GM21423 (cell line): ENCODE measurements at regions not wholly inside any gene's neighbourhood (a gene's known extent, or its start where the extent isn't known, plus 50 kb on each side); places are given as distances from the start of the nearest gene placed in this dataset.
"Not testable (repeated sequence)": the region's sequence is repeated elsewhere in the genome, so short reads cannot be mapped to it uniquely, and the experiment has no call there.

Experiments used
- ATAC-seq: cut with Tn5 transposase; IDR thresholded peaks from one replicate; pipeline ENCODE4 v1.9.1; 2021; ENCODE audit warnings: mild to moderate bottlenecking, moderate library complexity; ENCODE audit not compliant: unreplicated experiment

DNA sequence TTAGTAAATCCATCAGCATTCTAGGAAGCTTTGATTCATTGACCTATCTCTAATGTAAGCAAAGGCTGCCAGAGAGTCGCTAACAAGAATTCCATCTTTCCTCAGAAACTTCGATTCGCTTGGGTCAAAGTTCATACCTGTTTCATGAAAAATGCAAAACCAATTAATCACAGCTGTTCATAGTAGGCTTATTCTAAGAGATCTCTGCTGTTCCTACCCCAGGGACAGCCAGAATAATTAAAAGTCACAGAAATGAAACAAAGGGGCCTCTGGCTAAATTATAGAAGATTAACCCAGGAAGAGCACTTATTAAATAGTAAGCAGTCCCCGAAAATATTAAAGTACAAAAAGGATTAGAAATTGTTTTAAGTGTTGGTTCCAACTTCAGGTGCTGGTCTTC lies 280.1 kb upstream of the FRG2C start:
- ATAC-seq = not testable (repeated sequence)

DNA sequence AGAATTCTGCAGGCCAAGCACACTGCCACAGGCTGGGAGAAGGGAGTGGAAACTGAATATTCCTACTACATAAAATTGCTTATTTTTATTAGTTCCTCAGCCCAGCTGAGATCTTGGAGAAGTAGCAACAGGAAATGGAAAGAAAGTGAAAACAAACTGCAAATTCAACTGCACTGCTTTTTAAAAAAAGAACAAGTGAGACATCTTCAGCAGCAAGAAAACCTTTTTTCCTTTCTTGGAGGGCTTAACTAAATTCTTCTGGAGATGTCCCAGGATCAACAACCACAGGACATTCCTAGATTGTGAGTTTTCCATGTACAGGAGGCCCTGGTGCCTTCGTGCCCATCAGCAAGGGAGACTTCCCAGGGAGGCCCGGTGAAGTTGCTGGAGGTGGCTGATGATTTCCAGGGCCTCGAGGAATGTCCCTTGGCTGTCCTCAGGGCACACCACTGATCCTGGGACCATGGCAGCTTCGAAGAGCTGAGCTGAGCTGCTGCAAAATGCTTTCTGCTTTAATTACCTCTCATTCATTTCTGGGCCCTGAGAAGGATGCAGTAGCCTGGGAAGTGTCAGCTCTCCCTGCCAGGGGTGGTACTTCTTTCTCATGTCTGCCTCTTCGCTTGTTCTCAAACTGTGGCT lies 275.5 kb upstream of the FRG2C start:
- not testable (repeated sequence) for ATAC-seq

DNA sequence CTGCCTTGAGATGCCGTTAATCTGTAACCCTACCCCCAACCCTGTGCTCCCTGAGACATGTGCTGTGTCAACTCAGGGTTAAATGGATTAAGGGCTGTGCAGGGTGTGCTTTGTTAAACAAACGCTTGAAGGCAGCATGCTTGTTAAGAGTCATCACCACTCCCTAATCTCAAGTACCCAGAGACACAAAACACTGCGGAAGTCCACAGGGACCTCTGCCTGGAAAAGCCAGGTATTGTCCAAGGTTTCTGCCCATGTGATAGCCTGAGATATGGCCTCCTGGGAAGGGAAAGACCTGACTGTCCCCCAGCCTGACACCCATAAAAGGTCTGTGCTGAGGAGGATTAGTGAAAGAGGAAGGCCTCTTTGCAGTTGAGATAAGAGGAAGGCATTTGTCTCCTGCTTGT lies 270.8 kb upstream of the FRG2C start:
- ATAC-seq = not testable (repeated sequence)

DNA sequence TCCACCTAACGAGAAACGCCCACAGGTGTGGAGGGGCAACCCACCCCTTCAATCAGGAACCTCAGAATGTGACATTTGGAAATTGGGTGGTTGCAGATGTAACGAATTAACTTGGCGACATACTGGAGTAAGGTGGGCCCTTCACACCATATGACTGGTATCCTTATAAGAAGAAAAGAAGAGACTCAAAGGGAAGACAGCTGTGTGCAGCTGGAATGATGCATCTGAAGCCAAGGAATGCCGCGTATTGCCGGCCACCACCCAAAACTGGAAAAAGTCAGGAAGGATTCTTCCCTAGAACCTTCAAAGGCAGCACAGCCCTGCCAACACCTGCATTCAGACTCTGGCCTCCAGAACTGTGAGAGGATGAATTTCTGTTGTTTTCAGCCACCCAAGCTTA lies 270.0 kb upstream of the FRG2C start:
- ATAC-seq = not testable (repeated sequence)

DNA sequence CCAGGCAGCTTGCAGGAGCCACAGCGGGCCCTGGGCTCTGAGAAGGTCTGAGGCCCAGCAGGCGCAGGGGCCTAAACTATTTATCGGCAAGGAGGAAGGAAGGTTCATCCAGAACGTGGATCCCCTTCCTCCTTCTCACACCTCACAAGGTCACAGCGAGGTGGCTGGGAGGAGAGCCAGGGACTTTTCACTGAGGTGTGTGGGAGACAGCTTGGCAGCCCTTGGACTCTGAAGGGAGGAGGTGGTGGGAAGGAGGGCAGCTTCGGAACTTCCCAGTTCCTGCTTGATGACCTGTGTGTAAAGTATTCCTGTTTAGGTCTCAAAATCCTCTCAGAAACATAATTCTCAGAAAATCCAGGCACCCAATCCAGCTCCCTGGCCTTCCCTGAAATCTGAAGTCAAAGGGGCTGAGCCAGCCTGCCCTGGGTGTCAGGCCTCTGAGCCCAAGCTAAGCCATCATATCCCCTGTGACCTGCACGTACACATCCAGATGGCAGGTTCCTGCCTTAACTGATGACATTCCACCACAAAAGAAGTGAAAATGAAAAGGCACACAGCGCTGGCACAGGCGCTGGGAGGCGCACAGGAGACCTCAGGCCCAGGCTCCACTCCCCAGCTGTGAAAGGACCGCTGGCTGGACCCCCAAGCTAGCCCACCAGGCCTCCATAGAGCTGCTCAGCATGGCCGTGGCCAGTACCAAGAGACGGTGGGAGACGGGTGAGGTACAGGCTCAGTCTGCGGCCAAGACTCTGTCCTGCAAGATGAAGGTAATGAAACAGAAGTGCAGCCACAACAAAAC lies 269.4 kb upstream of the FRG2C start:
- ATAC-seq = not testable (repeated sequence)

DNA sequence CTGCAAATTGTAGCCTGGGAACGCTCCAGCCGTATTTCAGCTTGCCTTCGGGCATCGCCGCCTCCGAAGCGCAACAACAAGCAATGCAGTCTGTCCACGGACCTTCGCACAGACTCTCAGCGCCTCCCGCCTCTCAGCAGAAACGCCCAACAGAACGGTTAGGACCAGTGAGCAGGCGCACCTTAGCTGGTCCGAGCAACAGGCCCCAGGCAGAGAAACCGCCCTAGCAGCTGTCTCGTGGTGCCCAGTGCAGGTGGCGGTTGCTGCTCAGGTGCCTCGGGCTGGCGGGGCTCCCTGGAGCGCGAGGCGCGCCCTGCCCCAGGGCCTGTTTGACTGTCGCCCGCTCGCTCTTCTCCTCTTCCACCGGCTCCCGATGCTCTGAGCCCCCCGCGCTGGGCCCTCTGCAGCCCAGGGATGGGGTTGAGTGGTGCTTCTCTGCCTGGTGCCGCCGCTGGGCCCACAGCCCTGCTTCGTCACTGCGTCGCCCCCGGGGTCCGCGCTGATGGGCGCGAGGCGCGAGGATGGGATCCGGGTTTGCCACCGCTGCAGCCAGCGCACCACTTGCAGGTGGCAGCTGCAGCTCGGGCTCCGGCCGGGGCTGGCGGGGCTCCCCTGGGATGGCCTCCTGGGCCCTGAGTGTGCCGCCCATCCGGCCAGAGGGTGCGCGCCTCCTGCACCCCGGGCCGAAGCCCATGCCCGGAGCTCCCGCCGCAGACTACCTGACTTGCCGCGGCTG lies 268.4 kb upstream of the FRG2C start:
- no peak for ATAC-seq

DNA sequence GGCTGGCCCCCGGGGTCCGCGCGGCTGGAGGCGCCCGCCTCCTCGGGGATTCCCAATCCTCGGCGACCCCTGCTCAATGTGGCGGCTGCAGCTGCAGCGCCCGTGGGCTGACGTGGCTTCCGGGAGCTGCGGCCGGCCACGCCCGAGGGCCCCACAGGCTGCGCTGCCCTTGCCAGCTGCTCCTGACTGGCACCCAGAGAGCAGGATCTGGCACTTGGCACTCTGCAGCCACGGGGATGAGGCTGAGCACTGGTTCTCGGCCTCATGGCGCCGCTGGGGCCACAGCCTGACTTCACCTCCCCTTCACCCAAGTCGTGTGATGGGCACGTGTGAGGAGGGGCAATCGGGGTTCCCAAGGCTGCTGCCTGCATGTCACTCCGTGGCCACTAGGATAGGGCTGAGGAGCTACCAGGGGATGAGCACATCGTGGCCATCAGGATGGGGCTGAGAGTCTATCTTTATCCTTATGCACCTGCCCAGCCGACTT lies 267.8 kb upstream of the FRG2C start:
- no peak for ATAC-seq

DNA sequence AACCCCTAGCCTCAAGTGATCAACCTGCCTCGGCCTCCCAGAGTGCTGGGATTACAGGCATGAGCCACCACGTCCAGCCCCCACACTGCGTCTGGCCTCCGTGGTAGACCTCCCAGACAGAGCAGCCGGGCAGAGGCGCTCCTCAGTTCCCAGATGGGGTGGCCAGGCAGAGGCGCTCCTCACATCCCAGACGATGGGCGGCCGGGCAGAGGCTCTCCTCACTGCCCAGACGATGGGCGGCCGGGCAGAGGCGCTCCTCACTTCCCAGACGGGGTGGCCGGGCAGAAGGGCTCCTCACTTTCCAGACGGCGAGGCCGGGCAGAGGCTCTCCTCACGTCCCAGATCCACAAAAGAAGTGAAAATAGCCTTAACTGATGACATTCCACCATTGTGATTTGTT lies 266.6 kb upstream of the FRG2C start:
- not testable (repeated sequence) for ATAC-seq

DNA sequence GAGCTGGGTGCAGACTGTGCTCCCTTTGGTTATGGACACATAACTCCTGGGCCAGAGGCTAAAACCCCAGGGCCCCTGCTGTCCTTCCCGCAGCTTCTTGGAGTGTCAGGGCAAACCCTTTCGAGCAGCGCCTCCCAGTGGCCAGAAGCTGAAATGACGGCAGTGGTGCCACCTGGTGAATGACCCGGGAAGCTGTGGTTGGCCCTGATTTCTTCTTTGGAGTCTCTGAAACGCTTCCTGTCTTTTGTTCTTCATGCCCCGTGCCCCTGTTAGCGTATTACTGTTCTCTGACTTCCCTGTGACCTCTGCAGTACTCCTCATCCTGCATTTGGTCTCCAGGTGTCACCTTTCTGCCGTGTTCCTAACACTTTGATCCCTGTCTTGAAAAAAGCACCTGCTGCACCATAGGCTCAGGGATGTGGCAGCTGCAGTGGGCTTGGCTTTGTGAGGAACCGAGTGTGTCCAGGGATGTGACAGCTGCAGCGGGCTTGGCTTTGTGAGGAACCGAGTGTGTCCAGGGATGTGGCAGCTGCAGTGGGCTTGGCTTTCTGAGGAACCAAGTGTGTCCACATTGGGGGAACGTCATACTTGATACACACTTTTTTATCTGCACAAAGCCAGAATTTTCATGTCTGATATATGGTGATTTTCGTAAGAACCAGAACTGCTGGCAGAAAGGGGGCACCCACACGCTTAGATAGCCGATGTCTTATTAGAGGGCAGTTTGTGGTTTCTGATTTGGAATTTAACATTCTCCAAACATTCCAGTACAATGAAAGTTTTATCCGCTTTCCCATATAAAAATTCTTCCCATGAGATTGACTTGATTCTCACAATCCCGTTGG lies 241.8 kb upstream of the FRG2C start:
- not testable (repeated sequence) for ATAC-seq

DNA sequence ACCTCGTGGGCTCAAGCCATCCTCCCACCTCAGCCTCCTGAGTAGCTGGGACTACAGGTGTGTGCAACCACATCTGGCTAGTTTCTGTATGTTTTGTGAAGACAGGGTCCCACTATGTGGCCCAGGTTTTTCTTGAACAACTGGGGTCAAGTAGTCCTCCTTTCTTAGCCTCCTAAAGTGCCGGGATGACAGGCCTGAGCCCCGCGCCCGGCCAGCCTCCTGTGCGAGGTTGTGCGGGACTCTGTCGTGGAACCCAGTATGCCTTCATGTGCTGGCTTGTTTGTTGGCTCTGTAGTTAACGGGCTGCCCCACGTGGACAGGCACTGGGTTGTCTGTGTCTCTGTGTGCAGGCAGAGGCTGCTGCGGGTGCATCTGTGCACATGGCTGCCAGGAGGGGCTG lies 238.7 kb upstream of the FRG2C start:
- not testable (repeated sequence) for ATAC-seq

DNA sequence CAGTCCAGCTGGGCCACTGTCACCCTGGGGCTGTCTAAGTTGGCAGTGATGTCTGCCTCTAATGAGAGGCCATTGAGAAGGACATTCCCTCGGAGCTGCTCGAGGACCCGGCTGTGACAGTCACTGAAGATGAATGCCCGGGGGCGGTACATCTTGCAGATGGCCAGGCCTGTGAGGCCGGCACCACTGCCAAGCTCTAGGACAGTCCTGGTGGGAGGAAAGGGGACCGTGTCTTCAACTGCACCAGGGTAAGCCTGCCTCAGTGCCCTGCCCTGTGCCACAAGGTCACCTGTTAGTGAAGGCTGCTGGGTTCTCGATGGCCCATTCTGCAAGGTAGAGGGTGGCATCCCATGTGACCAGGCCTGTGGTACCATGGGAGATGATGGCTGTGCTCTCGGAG lies 236.6 kb upstream of the FRG2C start:
- not testable (repeated sequence) for ATAC-seq

DNA sequence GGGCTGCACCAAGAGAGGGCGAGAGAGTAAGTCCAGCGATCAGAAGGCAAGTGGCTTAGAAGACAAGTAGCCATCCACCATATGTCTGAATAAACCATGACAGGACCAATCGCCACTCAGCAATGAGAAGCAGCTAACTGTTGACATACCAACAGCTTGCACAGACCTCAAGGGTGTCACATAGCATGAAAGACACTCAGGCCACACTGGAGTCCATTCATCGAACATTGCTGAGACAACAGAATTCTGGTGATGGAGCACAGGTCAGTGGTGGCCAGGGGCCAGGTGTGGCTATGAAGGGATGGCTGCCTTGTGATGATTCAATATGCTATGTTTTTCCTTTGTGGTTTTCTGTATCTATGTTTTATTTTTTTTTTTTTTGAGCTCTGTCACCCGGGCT lies 236.2 kb upstream of the FRG2C start:
- not testable (repeated sequence) for ATAC-seq

DNA sequence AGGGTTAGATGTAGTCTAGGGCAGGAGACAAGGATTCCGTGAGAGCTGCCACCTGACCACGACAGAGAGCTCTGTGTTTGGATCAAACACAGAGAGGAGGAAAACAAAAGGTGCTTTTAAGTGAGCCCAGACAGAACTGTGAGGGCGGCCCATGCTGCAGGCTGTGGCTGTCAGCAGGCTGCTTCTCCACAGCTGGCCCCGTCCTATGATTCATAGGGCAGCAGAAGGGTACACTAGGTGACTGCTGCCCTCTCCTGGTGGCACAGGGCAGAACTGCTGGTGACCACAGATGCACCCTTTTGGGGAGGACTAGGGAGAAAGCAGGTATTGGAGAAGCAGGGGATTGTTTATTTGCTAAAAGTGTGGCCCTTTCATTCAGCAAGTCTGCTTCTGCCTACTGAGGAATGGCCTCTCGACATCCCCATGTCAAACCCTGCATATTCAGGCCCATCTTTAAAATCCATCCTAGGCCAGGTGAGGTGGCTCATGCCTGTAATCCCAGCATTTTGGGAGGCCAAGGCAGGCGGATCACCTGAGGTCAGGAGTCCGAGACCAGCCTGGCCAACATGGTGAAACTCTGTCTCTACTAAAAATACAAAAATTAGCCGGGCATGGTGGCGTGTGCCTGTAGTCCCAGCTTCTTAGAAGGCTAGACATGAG lies 234.4 kb upstream of the FRG2C start:
- not testable (repeated sequence) for ATAC-seq

DNA sequence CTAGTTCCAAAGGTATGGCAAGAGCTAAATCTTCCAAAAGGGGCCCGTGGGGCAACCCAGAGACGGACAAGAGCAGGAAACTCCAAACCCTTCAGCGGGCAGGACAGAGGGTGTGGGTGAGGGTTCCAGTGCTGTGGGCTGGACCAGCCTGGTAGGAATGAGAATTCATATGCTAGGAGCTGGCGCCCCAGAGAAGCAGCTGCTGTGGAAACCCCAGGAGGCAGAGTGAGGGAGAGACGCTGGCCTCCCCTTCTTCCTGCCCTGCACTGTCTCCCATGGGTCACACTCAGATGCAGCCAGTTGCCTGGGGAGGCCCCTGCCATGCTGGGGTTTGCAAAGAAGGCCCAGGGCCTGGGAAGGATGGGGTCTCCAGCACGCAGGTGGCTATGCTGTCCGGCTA lies 233.7 kb upstream of the FRG2C start:
- ATAC-seq = not testable (repeated sequence)

DNA sequence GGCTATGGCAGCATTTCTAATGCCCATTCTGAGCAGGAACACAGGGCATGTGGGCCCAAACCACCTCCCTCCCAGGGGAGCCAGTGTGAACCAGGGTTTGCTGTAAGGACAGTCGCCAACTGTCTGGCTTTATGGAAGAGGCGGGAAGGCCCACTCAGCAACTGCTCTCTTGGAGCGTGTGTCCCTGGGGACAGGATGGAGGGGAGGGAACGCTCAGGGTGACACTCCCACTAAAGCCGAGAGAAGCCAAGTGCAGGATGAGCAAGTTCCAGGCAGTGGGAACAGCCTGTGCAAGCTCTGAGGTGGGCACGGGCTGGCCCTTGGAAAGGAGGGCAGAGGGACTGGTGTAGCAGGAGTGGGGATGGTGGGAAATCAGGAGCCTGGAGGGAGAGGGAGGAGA lies 233.0 kb upstream of the FRG2C start:
- not testable (repeated sequence) for ATAC-seq

DNA sequence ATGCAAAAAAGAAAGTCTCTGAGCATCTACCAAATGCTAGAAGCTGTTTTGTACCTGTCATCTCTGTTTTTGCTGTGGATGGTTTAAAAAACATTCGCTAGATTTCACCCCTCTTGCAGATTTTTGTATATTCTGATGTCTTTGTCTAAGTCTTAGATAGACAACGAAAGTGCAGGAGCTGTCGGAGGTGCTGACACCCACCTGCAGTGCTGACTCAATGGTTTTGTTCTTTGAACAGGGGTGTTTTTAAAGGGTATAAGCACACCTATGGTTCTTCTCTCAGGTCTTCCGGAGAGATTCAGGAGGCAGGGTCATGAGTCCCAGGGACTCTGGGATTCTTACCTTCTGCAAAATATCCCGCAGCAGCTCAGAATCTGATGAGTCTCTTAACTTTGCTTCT lies 231.7 kb upstream of the FRG2C start:
- not testable (repeated sequence) for ATAC-seq

DNA sequence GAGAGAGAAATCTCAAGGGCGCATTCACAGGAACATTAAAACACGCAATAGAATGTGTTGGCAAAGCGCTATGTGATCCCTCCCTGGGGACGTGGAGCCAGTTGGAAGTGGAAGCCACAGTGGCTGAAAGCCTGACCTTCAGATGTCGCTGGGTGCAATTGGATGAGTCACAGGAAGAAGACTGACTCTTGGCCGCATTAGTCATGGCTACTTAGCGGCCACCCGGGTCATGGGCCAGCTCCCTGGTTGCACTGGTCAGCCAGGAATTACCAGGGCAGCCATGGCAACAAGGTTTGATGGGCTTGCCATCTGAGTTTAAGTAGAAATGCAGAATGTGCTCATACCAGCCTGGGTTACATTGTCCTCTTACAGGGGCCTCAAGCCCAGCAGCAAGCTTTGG lies 231.2 kb upstream of the FRG2C start:
- not testable (repeated sequence) for ATAC-seq

DNA sequence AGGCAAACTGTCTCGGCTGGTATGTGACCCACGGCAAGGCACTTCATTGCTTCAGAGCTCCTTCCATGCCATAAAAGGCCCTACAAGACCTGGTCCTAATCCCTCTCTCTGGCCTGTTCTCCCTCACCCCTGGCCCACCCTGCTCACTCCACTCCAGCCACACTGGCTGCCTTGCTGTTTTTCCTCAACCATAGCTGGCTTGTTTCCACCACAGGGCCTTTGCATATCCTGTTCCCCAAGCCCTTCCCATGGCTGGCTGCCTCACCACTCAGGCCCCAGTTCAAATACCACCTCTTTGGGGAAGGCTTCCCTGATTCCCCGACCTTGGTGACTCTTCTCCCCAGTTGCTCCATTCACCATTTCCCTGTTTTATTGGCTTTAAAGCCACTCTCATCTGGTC lies 230.8 kb upstream of the FRG2C start:
- ATAC-seq = not testable (repeated sequence)

DNA sequence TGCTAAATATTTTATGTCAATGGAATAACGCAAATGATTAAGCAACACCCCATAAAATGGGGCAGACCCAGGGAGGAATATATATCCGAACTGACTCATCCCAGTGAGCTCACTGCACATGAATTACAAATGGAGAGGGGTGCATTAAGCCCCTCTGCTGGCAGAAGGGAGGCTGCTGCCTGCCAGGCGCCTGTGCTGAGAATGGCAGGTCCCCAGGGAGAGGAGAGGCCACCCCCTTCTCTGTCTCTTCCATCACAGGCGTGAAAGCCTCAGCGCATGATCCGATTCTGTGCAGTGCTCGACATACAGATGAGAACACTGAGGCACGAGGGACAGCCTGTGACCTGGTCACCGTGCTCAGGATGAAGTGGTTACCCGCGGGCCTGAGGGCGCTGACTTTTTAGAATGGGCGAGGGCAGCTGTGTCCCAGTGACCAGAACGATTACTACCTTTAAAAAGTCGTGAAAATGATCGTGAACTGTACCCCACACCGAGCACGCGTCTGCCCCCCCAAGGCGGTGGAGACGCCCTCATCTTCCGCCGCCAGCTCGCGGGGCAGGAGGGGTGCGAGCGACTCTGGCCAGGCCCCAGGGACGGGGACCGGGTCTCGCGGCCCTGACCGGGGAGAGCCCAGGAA lies 229.7 kb upstream of the FRG2C start:
- not testable (repeated sequence) for ATAC-seq
